ENCODE measurements at regions not wholly inside any gene's neighbourhood (a gene's known extent, or its start where the extent isn't known, plus 50 kb on each side); places are given as distances from the start of the nearest gene placed in this dataset.

GRCh38 chr14:53851394-53852090 lies 105.1 kb downstream of the BMP4 start:
- Histone ChIP-seq H3K27ac (ENCODE audit: low read depth, low read length) (no peak overlapping the region), H3K9me3 (ENCODE audit: control insufficient read depth, insufficient read depth, low read length) (no peaks in the 10 kb centered on the region), H3K27me3 (ENCODE audit: control insufficient read depth, insufficient read depth, low read length) (no peaks in the 10 kb centered on the region), H3K4me3 (ENCODE audit: low read depth, low read length) (no peak overlapping the region)
- no peak for DNase-seq (ENCODE audit: low read depth, low spot score)
- ChIA-PET POLR2A (no interaction called here), CTCF (no interaction called here)
- TF ChIP-seq, protein P1, sequence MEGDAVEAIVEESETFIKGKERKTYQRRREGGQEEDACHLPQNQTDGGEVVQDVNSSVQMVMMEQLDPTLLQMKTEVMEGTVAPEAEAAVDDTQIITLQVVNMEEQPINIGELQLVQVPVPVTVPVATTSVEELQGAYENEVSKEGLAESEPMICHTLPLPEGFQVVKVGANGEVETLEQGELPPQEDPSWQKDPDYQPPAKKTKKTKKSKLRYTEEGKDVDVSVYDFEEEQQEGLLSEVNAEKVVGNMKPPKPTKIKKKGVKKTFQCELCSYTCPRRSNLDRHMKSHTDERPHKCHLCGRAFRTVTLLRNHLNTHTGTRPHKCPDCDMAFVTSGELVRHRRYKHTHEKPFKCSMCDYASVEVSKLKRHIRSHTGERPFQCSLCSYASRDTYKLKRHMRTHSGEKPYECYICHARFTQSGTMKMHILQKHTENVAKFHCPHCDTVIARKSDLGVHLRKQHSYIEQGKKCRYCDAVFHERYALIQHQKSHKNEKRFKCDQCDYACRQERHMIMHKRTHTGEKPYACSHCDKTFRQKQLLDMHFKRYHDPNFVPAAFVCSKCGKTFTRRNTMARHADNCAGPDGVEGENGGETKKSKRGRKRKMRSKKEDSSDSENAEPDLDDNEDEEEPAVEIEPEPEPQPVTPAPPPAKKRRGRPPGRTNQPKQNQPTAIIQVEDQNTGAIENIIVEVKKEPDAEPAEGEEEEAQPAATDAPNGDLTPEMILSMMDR (IDR thresholded peaks at IDR 0.05; ENCODE audit: low read depth, low read length), result no peak

DNA sequence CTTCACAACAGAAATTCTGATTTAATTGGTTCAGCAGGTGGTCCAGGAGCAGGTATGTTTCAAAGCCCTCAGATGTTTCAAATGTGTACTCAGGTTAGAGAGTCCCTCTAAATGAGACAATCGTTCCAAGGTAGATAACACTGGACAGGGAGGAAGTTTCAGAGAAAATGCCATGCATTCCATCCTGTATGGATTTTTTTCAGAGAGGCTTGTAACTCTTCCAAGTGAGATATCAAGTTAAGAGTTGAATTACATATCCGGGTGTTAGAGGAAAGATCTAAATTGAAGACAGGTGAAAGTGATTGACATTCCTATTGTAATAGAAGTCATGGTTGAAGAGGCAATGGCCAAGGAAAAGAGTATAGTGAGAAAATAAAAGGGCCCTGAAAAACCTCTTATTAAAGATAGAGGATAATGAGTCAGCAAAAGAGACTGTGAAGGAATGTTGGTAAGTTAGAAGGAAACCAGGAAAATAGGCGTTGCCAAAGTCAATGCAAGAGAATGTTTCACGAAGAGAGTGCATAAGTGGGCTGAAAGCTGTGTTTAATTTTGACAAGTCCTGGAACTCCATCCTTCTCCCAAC lies 105.8 kb downstream of the BMP4 start:
- ChIA-PET POLR2A (no interaction called here), CTCF (no interaction called here)
- Histone ChIP-seq H3K9me3 (ENCODE audit: control insufficient read depth, insufficient read depth, low read length) (no peaks in the 10 kb centered on the region), H3K27me3 (ENCODE audit: control insufficient read depth, insufficient read depth, low read length) (no peaks in the 10 kb centered on the region), H3K27ac (ENCODE audit: low read depth, low read length) (no peak overlapping the region), H3K4me3 (ENCODE audit: low read depth, low read length) (no peak overlapping the region)
- DNase-seq (ENCODE audit: low read depth, low spot score), result no peak
- TF ChIP-seq, protein P1 (IDR thresholded peaks at IDR 0.05; ENCODE audit: low read depth, low read length), result no peak

- TF ChIP-seq, protein P1 (IDR thresholded peaks at IDR 0.05; ENCODE audit: low read depth, low read length), result no peak
- Histone ChIP-seq H3K27me3 (ENCODE audit: control insufficient read depth, insufficient read depth, low read length) (no peaks in the 10 kb centered on the region), H3K27ac (ENCODE audit: low read depth, low read length) (no peak overlapping the region), H3K4me3 (ENCODE audit: low read depth, low read length) (no peak overlapping the region), H3K9me3 (ENCODE audit: control insufficient read depth, insufficient read depth, low read length) (no peaks in the 10 kb centered on the region)
- POLR2A ChIA-PET, result no interaction called here
- DNase-seq (ENCODE audit: low read depth, low spot score), result no peak
- CTCF ChIA-PET, result no interaction called here
Observed at GRCh38 chr14:53849549-53849948, 107.1 kb downstream of the BMP4 start.

GRCh38 chr14:53848854-53849253 lies 107.8 kb downstream of the BMP4 start:
- Histone ChIP-seq H3K27ac (ENCODE audit: low read depth, low read length) (no peak overlapping the region), H3K4me3 (ENCODE audit: low read depth, low read length) (no peak overlapping the region), H3K27me3 (ENCODE audit: control insufficient read depth, insufficient read depth, low read length) (no peaks in the 10 kb centered on the region), H3K9me3 (ENCODE audit: control insufficient read depth, insufficient read depth, low read length) (no peaks in the 10 kb centered on the region)
- no peak for DNase-seq (ENCODE audit: low read depth, low spot score)
- TF ChIP-seq, protein P1 (IDR thresholded peaks at IDR 0.05; ENCODE audit: low read depth, low read length), result no peak
- ChIA-PET POLR2A (no interaction called here), CTCF (interaction anchor here (0.5 kb wide), 1 partner anchor 152 kb away, joined by 4 read pairs; no protein-coding TSS in a partner anchor)

DNA sequence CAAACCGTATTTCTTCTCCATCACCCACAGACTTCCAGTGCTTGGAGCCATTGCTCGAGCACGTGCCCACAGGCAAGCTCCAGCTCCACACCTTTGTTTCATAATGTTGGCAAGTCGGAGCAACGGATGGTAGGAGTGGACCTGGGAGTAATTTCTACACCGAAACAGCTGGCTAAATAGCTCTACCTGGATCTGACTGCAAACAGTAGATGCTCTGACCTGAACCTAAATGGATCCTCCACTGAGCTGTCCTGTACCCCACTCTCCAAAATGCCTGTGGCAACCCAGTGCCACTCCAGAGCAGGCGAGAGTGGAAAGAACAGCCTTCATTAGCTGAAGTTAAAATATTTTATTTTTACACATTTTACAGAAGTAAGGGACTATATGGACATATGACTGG lies 108.7 kb downstream of the BMP4 start:
- POLR2A ChIA-PET, result no interaction called here
- TF ChIP-seq, protein P1 (IDR thresholded peaks at IDR 0.05; ENCODE audit: low read depth, low read length), result no peak
- DNase-seq (ENCODE audit: low read depth, low spot score), result no peak

More for the DNA sequence above, 108.7 kb downstream of the BMP4 start:
- Histone ChIP-seq H3K4me3 (ENCODE audit: low read depth, low read length) (no peak overlapping the region), H3K27me3 (ENCODE audit: control insufficient read depth, insufficient read depth, low read length) (no peaks in the 10 kb centered on the region), H3K27ac (ENCODE audit: low read depth, low read length) (no peak overlapping the region), H3K9me3 (ENCODE audit: control insufficient read depth, insufficient read depth, low read length) (no peaks in the 10 kb centered on the region)
- CTCF ChIA-PET, result no interaction called here
